ENCODE measurements at regions not wholly inside any gene's neighbourhood (a gene's known extent, or its start where the extent isn't known, plus 50 kb on each side); places are given as distances from the start of the nearest gene placed in this dataset.

DNA sequence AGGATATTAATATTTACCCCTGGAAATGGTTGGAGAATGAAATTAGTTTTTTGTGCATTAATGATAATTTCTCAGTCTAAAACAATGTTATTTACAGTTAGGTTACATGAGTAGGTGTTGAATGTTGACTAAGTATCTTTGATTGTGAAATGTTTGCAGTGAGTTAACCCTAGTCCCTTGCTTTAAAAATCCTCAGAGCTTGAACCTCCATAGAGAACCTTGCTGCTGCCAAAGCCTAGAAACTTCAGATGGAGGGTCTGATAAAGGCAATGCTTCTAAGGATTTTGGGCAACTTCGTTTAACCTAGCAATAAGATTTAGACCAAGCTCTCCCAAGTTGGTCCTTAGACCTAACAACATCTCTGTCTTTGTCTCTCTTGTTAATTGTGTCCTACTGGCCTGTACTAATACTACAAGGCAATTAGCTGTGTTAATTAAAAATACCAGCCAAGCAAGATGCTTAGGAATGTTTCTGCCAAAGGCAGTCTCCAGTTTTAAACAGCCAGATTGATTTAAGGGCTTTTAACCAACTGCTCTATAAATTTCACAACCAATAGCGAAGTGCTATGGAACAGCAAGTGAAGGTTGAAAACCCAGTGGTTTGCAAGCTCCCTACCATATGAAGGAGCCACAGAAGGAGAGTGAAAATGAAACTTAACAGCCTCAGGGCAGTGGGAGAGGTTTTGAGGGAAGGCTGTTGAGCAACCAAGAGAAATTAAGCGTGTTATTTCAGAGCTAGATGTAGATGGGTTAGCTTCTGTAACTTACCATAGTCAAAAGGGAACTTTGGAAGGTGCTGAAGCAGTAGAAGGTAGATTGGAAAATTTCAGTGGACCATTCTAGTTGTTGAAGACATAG lies 295.9 kb upstream of the ANO5 start:
- DNase-seq, result no peak
- intact Hi-C loops (cut with DNase I), result no loop called here

DNA sequence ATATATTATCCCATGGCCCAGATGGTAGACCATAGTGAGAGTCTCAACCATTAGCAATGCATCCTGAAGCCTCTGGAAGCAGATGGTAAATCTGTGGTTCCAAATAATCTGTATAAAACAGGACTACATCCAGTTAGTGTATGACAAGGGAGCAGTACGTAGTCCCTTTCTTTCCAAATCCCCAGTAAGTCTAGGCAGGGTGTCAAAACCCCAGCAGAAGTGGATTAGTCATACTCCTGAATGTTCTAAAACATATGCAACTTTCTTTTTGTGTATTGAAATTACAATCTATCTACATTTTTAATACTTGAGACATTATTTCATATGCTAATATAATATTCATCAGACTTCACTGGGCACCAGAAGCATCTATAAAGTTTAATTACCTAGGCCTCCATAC lies 295.1 kb upstream of the ANO5 start:
- intact Hi-C loops (cut with DNase I), result no loop called here
- DNase-seq, result no peak

- intact Hi-C loops (cut with DNase I), result no loop called here
- no peak for DNase-seq
Observed at GRCh38 chr11:21908211-21908610, 284.7 kb upstream of the ANO5 start.

GRCh38 chr11:21909145-21909544 lies 283.7 kb upstream of the ANO5 start:
- intact Hi-C loops (cut with DNase I), result no loop called here
- no peak for DNase-seq

DNA sequence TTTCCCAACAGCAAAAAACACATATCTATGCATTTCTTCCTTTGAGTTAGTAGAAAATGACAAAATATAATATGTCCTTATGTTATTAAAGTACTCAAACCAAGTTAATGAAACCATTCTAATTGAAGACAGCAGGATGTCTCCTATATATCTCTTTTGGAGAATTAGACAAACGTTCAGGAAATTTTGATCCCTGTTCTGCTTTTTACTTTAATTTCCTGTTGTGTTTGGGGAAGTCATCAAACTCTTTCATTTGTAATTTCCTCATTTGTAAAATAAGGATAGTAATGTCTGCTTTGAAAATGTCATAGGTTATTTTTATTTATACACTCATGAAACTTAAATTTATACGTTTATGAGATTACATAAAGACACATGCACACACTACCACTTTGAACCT lies 281.8 kb upstream of the ANO5 start:
- intact Hi-C loops (cut with DNase I), result no loop called here
- no peak for DNase-seq

GRCh38 chr11:21912285-21912684 lies 280.6 kb upstream of the ANO5 start:
- intact Hi-C loops (cut with DNase I), result no loop called here
- DNase-seq, result no peak

- intact Hi-C loops (cut with DNase I), result no loop called here
- no peak for DNase-seq
Observed at GRCh38 chr11:21921151-21921550, 271.7 kb upstream of the ANO5 start.

- intact Hi-C loops (cut with DNase I), result no loop called here
- no peak for DNase-seq
Observed at GRCh38 chr11:21924262-21924661, 268.6 kb upstream of the ANO5 start.

GRCh38 chr11:21927628-21928027 lies 265.3 kb upstream of the ANO5 start:
- intact Hi-C loops (cut with DNase I), result no loop called here
- no peak for DNase-seq

DNA sequence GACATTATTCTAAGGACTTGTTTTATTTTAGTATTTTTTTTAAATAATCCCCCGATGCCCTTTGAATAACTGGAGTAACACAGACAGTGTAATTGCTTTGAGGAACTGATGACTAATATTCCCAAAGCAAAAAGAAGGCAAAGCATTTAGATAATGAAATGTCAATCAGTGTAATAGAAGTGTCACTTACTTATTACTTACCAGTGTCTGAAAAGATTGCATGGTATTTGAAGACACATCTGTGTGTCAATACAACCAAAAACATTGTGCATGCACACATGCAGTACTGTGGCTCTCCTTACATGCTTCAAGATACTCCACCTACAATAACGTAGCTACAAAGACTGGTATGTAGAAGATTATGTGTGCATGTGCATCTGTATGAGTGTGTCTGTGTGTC lies 264.0 kb upstream of the ANO5 start:
- intact Hi-C loops (cut with DNase I), result no loop called here
- DNase-seq, result no peak

DNA sequence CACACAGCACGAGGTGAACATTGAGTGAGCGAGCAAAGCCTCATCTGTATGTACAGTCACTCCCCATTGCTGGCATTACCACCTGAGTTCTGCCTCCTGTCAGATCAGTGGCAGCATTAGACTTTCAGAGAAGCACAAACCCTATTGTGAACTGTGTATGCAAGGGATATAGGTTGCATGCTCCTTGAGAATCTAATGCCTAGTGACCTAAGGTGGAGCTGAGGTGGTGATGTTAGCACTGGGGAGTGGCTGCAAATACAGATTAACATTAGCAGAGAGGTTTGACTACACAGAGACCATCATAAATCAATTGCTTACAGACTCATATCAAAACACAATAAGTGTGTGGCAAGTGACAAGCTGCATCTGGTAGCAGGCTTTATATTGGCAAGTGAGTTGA lies 262.5 kb upstream of the ANO5 start:
- DNase-seq, result no peak
- intact Hi-C loops (cut with DNase I), result no loop called here

GRCh38 chr11:21931436-21932101 lies 261.3 kb upstream of the ANO5 start:
- no peak for DNase-seq
- intact Hi-C loops (cut with DNase I), result no loop called here

- intact Hi-C loops (cut with DNase I), result no loop called here
Observed at GRCh38 chr11:21933095-21933494, 259.8 kb upstream of the ANO5 start.

GRCh38 chr11:21944577-21944976 lies 248.3 kb upstream of the ANO5 start:
- intact Hi-C loops (cut with DNase I), result no loop called here
- DNase-seq, result no peak

More at GRCh38 chr11:21933095-21933494, 259.8 kb upstream of the ANO5 start:
- no peak for DNase-seq

DNA sequence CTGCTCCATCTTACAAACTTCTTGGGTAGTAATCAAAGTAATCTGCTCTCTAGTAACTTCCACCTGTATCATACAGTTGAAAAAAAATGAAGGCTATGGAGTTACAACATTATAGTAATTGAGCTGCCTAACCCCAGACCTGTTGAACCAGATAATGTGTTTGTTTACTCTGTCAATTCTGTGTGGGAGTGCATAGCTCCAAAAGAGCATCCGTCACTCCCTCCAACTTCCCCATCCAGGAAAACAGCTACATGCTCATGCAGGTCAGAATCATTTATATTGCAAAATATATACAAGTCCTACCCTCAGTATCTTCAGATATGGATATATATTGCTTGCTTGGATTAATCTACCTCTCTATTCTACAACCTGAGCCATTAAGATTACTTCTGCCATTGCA lies 244.0 kb upstream of the ANO5 start:
- intact Hi-C loops (cut with DNase I), result no loop called here
- no peak for DNase-seq

DNA sequence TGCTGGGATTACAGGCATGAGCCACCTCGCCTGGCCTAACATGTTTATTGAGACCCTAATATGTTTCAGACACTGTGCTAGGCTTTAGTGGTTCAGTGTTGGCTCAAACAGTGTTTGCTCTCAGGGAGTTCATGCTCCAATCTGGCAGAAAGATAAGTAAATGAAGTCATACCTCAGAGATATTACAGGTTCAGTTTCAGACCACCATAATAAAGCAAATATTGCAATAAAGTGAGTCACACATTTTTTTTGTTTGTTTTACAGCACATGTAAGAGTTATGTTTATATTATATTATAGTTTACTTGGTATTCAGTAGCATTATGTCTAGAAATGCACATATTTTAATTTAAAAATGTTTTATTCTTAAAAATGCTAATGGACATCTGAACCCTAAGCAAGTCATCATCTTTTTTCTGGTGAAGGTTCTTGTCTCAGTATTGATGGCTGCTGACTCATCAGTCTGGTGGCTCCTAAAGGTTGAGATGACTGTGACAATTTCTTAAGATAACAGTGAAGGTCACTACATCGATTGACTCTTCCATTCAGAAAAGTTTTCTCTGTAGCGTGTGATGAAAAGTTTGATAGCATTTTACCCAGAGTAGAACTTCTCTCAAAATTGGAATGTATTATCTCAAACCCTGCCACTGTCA lies 243.0 kb upstream of the ANO5 start:
- DNase-seq, result no peak
- intact Hi-C loops (cut with DNase I), result no loop called here

DNA sequence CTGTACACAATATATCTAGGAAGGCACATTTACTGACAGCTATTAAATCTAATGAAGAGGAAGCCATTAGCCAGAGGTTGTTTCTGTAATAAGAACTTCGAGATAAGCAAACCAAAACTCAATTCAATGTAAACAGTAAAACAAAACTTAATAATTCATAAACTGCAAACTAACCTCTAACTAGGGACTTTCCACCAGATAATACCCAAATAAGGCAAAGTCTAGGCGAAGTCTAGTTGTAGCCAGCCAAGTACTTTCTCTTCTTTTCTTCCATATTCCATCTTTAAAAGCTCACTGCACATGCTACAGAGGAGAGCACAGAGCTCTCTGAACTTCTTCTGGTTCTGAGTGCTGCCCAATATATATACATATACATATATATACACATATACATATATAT lies 229.9 kb upstream of the ANO5 start:
- intact Hi-C loops (cut with DNase I), result no loop called here
- DNase-seq, result no peak

DNA sequence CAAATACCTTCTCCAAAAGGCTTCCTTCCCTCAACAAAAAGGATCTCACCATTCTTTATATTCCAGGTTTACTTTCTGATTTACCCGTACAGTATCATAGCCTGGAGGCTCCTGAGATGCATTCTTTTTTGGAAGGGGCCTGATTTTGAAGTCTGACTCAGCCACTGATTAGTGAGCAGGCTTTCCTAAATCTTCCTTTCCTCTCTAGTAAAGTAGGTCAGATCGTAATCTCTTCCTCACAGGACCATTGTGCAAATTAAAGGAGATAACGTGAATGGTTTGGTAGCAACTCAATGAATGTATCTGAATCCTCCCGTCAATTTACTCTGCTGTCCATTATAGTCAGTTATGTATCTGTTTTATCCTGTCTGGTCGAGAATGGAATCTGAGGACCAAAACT lies 227.7 kb upstream of the ANO5 start:
- DNase-seq, result no peak
- intact Hi-C loops (cut with DNase I), result no loop called here

GRCh38 chr11:21968702-21969101 lies 224.2 kb upstream of the ANO5 start:
- intact Hi-C loops (cut with DNase I), result no loop called here

DNA sequence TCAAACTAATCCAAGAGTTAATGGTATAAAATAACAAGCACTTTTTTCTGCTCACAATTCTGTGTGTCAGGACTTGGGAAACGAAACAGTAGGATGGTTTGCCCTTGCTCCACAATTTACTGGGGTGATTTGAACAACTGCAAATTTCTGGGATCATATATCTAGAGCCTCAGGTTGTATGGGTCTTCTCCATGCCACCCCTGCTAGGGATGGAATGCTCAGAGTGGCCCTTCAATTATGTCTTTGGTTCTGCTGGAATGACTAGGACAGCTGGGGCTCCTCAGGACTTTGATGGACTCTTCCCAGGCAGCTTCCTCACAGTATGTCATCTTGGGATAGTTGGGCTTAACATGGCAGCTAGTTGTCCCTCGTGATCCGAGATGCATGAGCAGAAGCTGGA lies 223.0 kb upstream of the ANO5 start:
- no peak for DNase-seq
- intact Hi-C loops (cut with DNase I), result no loop called here

More at GRCh38 chr11:21968702-21969101, 224.2 kb upstream of the ANO5 start:
- DNase-seq, result no peak

Measured in head of caudate nucleus (tissue), 42 donors.